Neural cell (in vitro differentiated cells): ENCODE measurements at regions not wholly inside any gene's neighbourhood (a gene's known extent, or its start where the extent isn't known, plus 50 kb on each side); places are given as distances from the start of the nearest gene placed in this dataset.

Experiments used
- H2AFZ ChIP-seq: fragments of 200-600, 300-800 bp; sonication (generic), shearing (Covaris generic); 2 replicates; pipeline ENCODE4 v1.6.0; 2014; ENCODE audit warnings: low read depth, mild to moderate bottlenecking, antibody characterized with exemption, low read length, moderate library complexity
- H3F3A ChIP-seq: fragments of 200-600 bp; shearing (Covaris generic); 2 replicates; pipeline ENCODE4 v1.6.1; 2016; ENCODE audit warnings: mild to moderate bottlenecking, moderate library complexity, mixed read lengths, antibody characterized with exemption, low read length; ENCODE audit not compliant: insufficient read depth, poor library complexity, severe bottlenecking
- H3K27ac ChIP-seq: fragments of 200-600, 300-800 bp; sonication (generic), shearing (Covaris generic); 2 replicates; pipeline ENCODE4 v1.5.1; 2014; ENCODE audit warnings: mild to moderate bottlenecking, low read length, moderate library complexity
- H3K27me3 ChIP-seq: fragments of 300-800, 200-600 bp; sonication (generic), shearing (Covaris generic); 2 replicates; pipeline ENCODE4 v1.6.0; 2014; ENCODE audit warnings: mild to moderate bottlenecking, low read depth, low read length, moderate library complexity; ENCODE audit not compliant: insufficient read depth
- H3K36me3 ChIP-seq: fragments of 300-800, 200-600 bp; sonication (generic), shearing (Covaris generic); 2 replicates; pipeline ENCODE4 v1.5.1; 2014; ENCODE audit warnings: mild to moderate bottlenecking, antibody characterized with exemption, low read length, moderate library complexity; ENCODE audit not compliant: insufficient read depth
- H3K4me2 ChIP-seq: fragments of 300-800, 200-600 bp; sonication (generic), shearing (Covaris generic); 2 replicates; pipeline ENCODE4 v1.6.0; 2014; ENCODE audit warnings: mild to moderate bottlenecking, low read length
- H3K4me3 ChIP-seq: fragments of 300-800, 200-600 bp; sonication (generic), shearing (Covaris generic); 2 replicates; pipeline ENCODE4 v1.5.1; 2014; ENCODE audit warnings: mild to moderate bottlenecking, low read length, moderate library complexity
- H3K79me2 ChIP-seq: fragments of 200-600 bp; shearing (Covaris generic); replicated peaks from 2 replicates; pipeline ENCODE4 v1.6.0; 2014; ENCODE audit warnings: mild to moderate bottlenecking, low read length, moderate library complexity; ENCODE audit not compliant: insufficient read depth
- H3K9ac ChIP-seq: fragments of 300-800, 200-600 bp; sonication (generic), shearing (Covaris generic); 2 replicates; pipeline ENCODE4 v1.6.1; 2016; ENCODE audit warnings: mild to moderate bottlenecking, low read length, mixed read lengths
- H3K9me2 ChIP-seq: fragments of 200-600 bp; shearing (Covaris generic); 2 replicates; pipeline ENCODE4 v1.6.1; 2016; ENCODE audit warnings: mild to moderate bottlenecking, low read length, mixed read lengths; ENCODE audit not compliant: insufficient read depth
- H3K9me3 ChIP-seq: fragments of 200-600, 300-800 bp; sonication (generic), shearing (Covaris generic); 2 replicates; pipeline ENCODE4 v1.6.1; 2016; ENCODE audit warnings: mild to moderate bottlenecking, mixed run types, low read length, moderate library complexity, mixed read lengths
- H4K20me1 ChIP-seq: fragments of 200-600 bp; shearing (Covaris generic); 2 replicates; pipeline ENCODE4 v1.6.1; 2016; ENCODE audit warnings: mild to moderate bottlenecking, mixed run types; ENCODE audit not compliant: insufficient read depth
- EP300 ChIP-seq: fragments of 450-650 bp; conservative IDR thresholded peaks from 2 replicates; pipeline ENCODE4 v1.6.1; 2014; ENCODE audit warnings: antibody characterized with exemption, mild to moderate bottlenecking, moderate library complexity; ENCODE audit not compliant: poor library complexity, severe bottlenecking
- EZH2 ChIP-seq: fragments of 200-600, 300-800 bp; shearing (Covaris generic), sonication (generic); IDR thresholded peaks from 2 replicates; pipeline ENCODE4 v1.6.1; 2014; ENCODE audit warnings: antibody characterized with exemption, low read length, borderline replicate concordance, mild to moderate bottlenecking; ENCODE audit not compliant: insufficient read depth, poor library complexity, severe bottlenecking
- MXI1 ChIP-seq: fragments of 450-650 bp; conservative IDR thresholded peaks from 2 replicates; pipeline ENCODE4 v1.6.1; 2014; ENCODE audit warnings: antibody characterized with exemption, mild to moderate bottlenecking; ENCODE audit not compliant: poor library complexity, severe bottlenecking
- POLR2AphosphoS5 ChIP-seq: IDR thresholded peaks from 2 replicates; pipeline ENCODE4 v1.6.1; 2012
- RAD21 ChIP-seq: fragments of 450-650 bp; conservative IDR thresholded peaks from 2 replicates; pipeline ENCODE4 v1.6.1; 2014; ENCODE audit warnings: antibody characterized with exemption, mild to moderate bottlenecking, moderate library complexity
- REST ChIP-seq: IDR thresholded peaks from 2 replicates; pipeline ENCODE4 v1.6.1; 2012; ENCODE audit warnings: borderline replicate concordance
- SMC3 ChIP-seq: fragments of 450-650 bp; conservative IDR thresholded peaks from 2 replicates; pipeline ENCODE4 v1.6.1; 2014; ENCODE audit warnings: antibody characterized with exemption, mild to moderate bottlenecking, moderate library complexity; ENCODE audit not compliant: poor library complexity
- TAF1 ChIP-seq: IDR thresholded peaks from 2 replicates; pipeline ENCODE4 v1.6.1; 2012; ENCODE audit warnings: low read depth
- TF ChIP-seq, protein P1 (sequence below): fragments of 450-650 bp; IDR thresholded peaks from 2 replicates; pipeline ENCODE4 v1.5.1; 2014; ENCODE audit warnings: antibody characterized with exemption, mild to moderate bottlenecking, moderate library complexity; ENCODE audit not compliant: poor library complexity, severe bottlenecking

DNA sequence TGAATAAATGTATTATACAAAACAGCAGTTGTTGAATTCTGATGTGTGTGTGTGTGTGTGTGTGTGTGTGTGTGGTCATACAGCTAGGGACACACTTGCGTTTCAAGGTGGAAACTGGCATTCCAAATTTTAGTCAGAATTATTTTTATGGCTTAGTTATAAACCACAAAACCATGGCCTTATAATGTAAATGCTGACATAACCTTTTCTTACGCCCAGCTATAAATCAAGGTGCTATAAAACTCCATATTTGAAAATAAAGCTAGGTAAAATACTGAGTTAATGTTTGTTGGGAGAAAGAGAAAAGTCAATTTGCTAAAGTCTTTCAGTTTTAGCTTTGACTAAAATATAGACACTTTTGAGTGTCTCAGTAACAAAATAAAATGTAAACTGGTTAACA lies 345.1 kb upstream of the NR3C2 start:
- no peak overlapping the region for H2AFZ ChIP-seq
- H3K79me2 ChIP-seq: no peaks in the 10 kb centered on the region
- TF ChIP-seq REST (no peak), RAD21 (no peak), SMC3 (no peak), MXI1 (no peak), POLR2AphosphoS5 (no peak), EZH2 (no peak), TAF1 (no peak), EP300 (no peak)
- TF ChIP-seq, protein P1, sequence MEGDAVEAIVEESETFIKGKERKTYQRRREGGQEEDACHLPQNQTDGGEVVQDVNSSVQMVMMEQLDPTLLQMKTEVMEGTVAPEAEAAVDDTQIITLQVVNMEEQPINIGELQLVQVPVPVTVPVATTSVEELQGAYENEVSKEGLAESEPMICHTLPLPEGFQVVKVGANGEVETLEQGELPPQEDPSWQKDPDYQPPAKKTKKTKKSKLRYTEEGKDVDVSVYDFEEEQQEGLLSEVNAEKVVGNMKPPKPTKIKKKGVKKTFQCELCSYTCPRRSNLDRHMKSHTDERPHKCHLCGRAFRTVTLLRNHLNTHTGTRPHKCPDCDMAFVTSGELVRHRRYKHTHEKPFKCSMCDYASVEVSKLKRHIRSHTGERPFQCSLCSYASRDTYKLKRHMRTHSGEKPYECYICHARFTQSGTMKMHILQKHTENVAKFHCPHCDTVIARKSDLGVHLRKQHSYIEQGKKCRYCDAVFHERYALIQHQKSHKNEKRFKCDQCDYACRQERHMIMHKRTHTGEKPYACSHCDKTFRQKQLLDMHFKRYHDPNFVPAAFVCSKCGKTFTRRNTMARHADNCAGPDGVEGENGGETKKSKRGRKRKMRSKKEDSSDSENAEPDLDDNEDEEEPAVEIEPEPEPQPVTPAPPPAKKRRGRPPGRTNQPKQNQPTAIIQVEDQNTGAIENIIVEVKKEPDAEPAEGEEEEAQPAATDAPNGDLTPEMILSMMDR: no peak
- no peaks in the 10 kb centered on the region for H3K9me3 ChIP-seq
- H3K27ac ChIP-seq: no peak overlapping the region
- H3K27me3 ChIP-seq: no peaks in the 10 kb centered on the region
- H4K20me1 ChIP-seq: no peaks in the 10 kb centered on the region
- H3K4me3 ChIP-seq: no peak overlapping the region
- no peak overlapping the region for H3K4me2 ChIP-seq
- H3K9me2 ChIP-seq: no peaks in the 10 kb centered on the region
- H3F3A ChIP-seq: no peaks in the 10 kb centered on the region
- no peak overlapping the region for H3K9ac ChIP-seq
- no peaks in the 10 kb centered on the region for H3K36me3 ChIP-seq

DNA sequence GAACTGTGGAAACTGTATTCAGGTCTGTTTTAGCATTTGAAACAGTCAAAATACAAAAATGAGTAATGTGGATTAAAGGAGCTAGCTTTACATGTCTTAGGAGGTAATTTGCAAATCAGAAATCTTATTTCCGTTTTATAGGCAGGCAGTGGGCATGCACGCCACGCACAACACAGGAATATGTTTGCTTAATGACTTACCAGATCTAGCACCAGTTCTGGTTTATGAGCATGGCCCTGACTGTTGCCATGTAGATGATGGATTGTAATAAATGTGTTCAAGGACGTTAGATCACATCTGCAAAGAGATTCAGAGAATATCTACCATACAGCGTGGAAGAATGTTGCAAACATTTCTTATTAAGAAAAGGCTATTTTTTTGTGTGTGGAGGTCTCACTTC lies 344.5 kb upstream of the NR3C2 start:
- Histone ChIP-seq H3K27me3 (no peaks in the 10 kb centered on the region), H3K4me2 (no peak overlapping the region), H3F3A (no peaks in the 10 kb centered on the region), H4K20me1 (no peaks in the 10 kb centered on the region), H3K27ac (no peak overlapping the region), H3K9me3 (no peaks in the 10 kb centered on the region), H3K9me2 (no peaks in the 10 kb centered on the region), H2AFZ (no peak overlapping the region), H3K4me3 (no peak overlapping the region), H3K36me3 (no peaks in the 10 kb centered on the region), H3K79me2 (no peaks in the 10 kb centered on the region), H3K9ac (no peak overlapping the region)
- TF ChIP-seq EP300 (no peak), RAD21 (no peak), POLR2AphosphoS5 (no peak), EZH2 (no peak), REST (no peak), MXI1 (no peak), TAF1 (no peak), SMC3 (no peak)
- TF ChIP-seq, protein P1: no peak
